ENCODE measurements at regions not wholly inside any gene's neighbourhood (a gene's known extent, or its start where the extent isn't known, plus 50 kb on each side); places are given as distances from the start of the nearest gene placed in this dataset.
"Not testable (repeated sequence)": the region's sequence is repeated elsewhere in the genome, so short reads cannot be mapped to it uniquely, and the experiment has no call there.

DNA sequence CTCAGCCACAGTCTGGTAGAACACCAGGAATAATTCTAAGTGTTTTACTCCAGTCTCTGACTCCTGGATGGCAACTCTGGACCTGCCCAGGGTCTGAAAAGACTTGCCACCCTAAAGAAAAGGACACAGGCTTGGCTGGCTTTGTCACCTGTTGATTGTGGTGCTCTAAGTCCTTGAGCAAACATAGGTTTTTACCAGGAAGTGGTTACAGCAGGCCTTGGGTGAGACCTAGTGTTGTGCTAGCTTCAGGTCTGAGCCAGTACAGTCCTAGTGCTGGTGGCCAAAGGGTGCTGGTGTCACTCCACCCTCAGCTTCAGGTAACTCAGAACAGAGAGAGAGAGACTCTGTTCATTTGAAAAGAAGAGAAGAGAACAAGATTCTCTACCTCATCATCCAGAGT is 1239.4 kb upstream of the CRIM1 start:
- H3K27me3 ChIP-seq (ENCODE audit: insufficient read depth, low read depth) = no peaks in the 10 kb centered on the region
- H3K9me3 ChIP-seq (ENCODE audit: insufficient read depth, low read depth) = no peaks in the 10 kb centered on the region
- no peaks in the 10 kb centered on the region for H3K79me2 ChIP-seq (ENCODE audit: low read depth)
- POLR2A ChIA-PET (ENCODE audit: unreplicated experiment) = no interaction called here
- no peak overlapping the region for H3K4me3 ChIP-seq
- H2AFZ ChIP-seq = no peak overlapping the region
- H3K4me1 ChIP-seq (replicated peaks; ENCODE audit: insufficient read depth) = no peaks in the 10 kb centered on the region
- no peaks in the 10 kb centered on the region for H3K36me3 ChIP-seq (ENCODE audit: low read depth)
- DNase-seq = no peak
- BruUV-seq (replicated peaks) = no TSS peak
- intact Hi-C loops (cut with micrococcal nuclease; ENCODE audit: unreplicated experiment) = no loop called here
- CTCF ChIA-PET = no interaction called here
- no peak overlapping the region for H3K27ac ChIP-seq
- no peaks in the 10 kb centered on the region for H4K20me1 ChIP-seq (ENCODE audit: insufficient read depth)
- TF ChIP-seq, protein P1, sequence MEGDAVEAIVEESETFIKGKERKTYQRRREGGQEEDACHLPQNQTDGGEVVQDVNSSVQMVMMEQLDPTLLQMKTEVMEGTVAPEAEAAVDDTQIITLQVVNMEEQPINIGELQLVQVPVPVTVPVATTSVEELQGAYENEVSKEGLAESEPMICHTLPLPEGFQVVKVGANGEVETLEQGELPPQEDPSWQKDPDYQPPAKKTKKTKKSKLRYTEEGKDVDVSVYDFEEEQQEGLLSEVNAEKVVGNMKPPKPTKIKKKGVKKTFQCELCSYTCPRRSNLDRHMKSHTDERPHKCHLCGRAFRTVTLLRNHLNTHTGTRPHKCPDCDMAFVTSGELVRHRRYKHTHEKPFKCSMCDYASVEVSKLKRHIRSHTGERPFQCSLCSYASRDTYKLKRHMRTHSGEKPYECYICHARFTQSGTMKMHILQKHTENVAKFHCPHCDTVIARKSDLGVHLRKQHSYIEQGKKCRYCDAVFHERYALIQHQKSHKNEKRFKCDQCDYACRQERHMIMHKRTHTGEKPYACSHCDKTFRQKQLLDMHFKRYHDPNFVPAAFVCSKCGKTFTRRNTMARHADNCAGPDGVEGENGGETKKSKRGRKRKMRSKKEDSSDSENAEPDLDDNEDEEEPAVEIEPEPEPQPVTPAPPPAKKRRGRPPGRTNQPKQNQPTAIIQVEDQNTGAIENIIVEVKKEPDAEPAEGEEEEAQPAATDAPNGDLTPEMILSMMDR (conservative IDR thresholded peaks at IDR 0.05) = no peak
- TF ChIP-seq EZH2 (IDR thresholded peaks at IDR 0.05; ENCODE audit: low read depth) = no peak
- H3K9me2 ChIP-seq (ENCODE audit: insufficient read depth) = no peaks in the 10 kb centered on the region
- H3F3A ChIP-seq (ENCODE audit: insufficient read depth, low read depth) = no peaks in the 10 kb centered on the region
- H3K4me2 ChIP-seq = no peak overlapping the region

DNA sequence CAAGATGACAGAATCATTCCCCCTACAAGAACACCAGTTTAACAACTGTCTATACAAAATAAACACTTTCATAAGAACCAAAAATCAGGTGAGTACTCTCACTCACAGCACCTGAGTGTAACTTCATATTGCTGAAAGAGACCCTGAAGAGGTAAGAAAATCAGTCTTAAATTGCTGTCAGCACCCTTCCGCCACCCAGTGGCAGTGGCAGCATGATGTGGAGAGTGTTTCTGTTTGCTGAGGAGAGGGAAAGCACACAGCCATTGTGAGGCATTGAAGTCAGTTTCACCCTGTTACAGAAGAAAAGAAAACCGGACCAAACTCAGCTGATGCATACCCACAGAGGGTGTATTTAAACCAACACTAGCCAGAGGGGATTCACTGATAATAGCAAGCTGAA is 1240.8 kb upstream of the CRIM1 start:
- H3K4me2 ChIP-seq = no peak overlapping the region
- no peak overlapping the region for H2AFZ ChIP-seq
- H3K36me3 ChIP-seq (ENCODE audit: low read depth) = no peaks in the 10 kb centered on the region
- H3F3A ChIP-seq (ENCODE audit: insufficient read depth, low read depth) = no peaks in the 10 kb centered on the region
- DNase-seq = no peak
- no peaks in the 10 kb centered on the region for H4K20me1 ChIP-seq (ENCODE audit: insufficient read depth)
- no peak overlapping the region for H3K27ac ChIP-seq
- H3K4me1 ChIP-seq (replicated peaks; ENCODE audit: insufficient read depth) = no peaks in the 10 kb centered on the region
- TF ChIP-seq, protein P1 (conservative IDR thresholded peaks at IDR 0.05) = peak; percentile 33; the same call in 1 of the 2 replicates
- no peak for TF ChIP-seq EZH2 (IDR thresholded peaks at IDR 0.05; ENCODE audit: low read depth)
- no peaks in the 10 kb centered on the region for H3K79me2 ChIP-seq (ENCODE audit: low read depth)
- CTCF ChIA-PET = no interaction called here
- H3K4me3 ChIP-seq = no peak overlapping the region
- no peaks in the 10 kb centered on the region for H3K9me2 ChIP-seq (ENCODE audit: insufficient read depth)
- H3K9me3 ChIP-seq (ENCODE audit: insufficient read depth, low read depth) = no peaks in the 10 kb centered on the region
- POLR2A ChIA-PET (ENCODE audit: unreplicated experiment) = no interaction called here
- intact Hi-C loops (cut with micrococcal nuclease; ENCODE audit: unreplicated experiment) = no loop called here
- no TSS peak for BruUV-seq (replicated peaks)
- no peaks in the 10 kb centered on the region for H3K27me3 ChIP-seq (ENCODE audit: insufficient read depth, low read depth)

DNA sequence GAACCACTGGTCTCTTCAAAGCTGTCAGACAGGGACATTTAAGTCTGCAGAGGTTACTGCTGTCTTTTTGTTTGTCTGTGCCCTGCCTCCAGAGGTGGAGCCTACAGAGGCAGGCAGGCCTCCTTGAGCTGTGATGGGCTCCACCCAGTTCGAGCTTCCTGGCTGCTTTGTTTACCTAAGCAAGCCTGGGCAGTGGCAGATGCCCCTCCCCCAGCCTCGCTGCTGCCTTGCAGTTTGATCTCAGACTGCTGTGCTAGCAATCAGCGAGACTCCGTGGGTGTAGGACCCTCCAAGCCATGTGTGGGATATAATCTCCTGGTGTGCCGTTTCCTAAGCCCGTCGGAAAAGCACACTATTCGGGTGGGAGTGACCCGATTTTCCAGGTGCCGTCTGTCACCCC is 1243.2 kb upstream of the CRIM1 start:
- H3K9me3 ChIP-seq (ENCODE audit: insufficient read depth, low read depth); H4K20me1 ChIP-seq (ENCODE audit: insufficient read depth); H3K27ac ChIP-seq; H3K79me2 ChIP-seq (ENCODE audit: low read depth); H2AFZ ChIP-seq; CTCF ChIA-PET; BruUV-seq (replicated peaks); H3K4me1 ChIP-seq (replicated peaks; ENCODE audit: insufficient read depth); H3K27me3 ChIP-seq (ENCODE audit: insufficient read depth, low read depth); intact Hi-C loops (cut with micrococcal nuclease; ENCODE audit: unreplicated experiment); H3F3A ChIP-seq (ENCODE audit: insufficient read depth, low read depth); H3K36me3 ChIP-seq (ENCODE audit: low read depth); POLR2A ChIA-PET (ENCODE audit: unreplicated experiment); H3K9me2 ChIP-seq (ENCODE audit: insufficient read depth): not testable (repeated sequence)
- peak in 1 of 2 experiments; percentile 12 for DNase-seq
- Histone ChIP-seq H3K4me3 (peak overlapping the region; percentile 17; the same call in 1 of the 2 replicates), H3K4me2 (peak overlapping the region; percentile 32)

DNA sequence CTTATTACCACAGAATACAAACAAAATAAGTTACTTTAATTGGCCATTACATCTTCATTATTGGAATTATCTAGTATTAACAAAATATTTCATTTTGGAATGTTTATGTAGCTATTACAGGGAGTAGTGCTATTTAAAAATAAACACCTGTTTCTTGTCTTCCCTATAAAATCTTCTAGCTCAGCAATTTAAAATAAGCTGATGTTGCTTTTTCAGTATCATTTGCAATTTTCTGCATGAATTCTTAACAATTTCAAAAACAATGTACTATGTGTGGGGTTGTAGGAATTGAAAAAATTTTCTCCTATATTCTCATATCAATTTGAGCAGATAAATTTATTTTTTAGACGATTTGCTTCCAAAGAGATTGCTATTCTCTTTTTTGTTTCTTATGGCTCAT is 1251.3 kb upstream of the CRIM1 start:
- TF ChIP-seq, protein P1 (conservative IDR thresholded peaks at IDR 0.05) = no peak
- TF ChIP-seq EZH2 (IDR thresholded peaks at IDR 0.05; ENCODE audit: low read depth) = no peak
- H3K4me3 ChIP-seq = no peak overlapping the region
- H3K36me3 ChIP-seq (ENCODE audit: low read depth) = no peaks in the 10 kb centered on the region
- ChIA-PET POLR2A (ENCODE audit: unreplicated experiment) (no interaction called here), CTCF (no interaction called here)
- H4K20me1 ChIP-seq (ENCODE audit: insufficient read depth) = no peaks in the 10 kb centered on the region
- DNase-seq = no peak
- no peaks in the 10 kb centered on the region for H3K27me3 ChIP-seq (ENCODE audit: insufficient read depth, low read depth)
- intact Hi-C loops (cut with micrococcal nuclease; ENCODE audit: unreplicated experiment) = no loop called here
- no peak overlapping the region for H3K4me2 ChIP-seq
- H3F3A ChIP-seq (ENCODE audit: insufficient read depth, low read depth) = no peaks in the 10 kb centered on the region
- no peak overlapping the region for H3K27ac ChIP-seq
- H3K79me2 ChIP-seq (ENCODE audit: low read depth) = no peaks in the 10 kb centered on the region
- H3K9me3 ChIP-seq (ENCODE audit: insufficient read depth, low read depth) = no peaks in the 10 kb centered on the region
- H2AFZ ChIP-seq = no peak overlapping the region
- peaks cover 3% of the 10 kb centered on the region; the same call in 1 of the 2 replicates for H3K9me2 ChIP-seq (ENCODE audit: insufficient read depth)
- H3K4me1 ChIP-seq (replicated peaks; ENCODE audit: insufficient read depth) = no peaks in the 10 kb centered on the region
- BruUV-seq (replicated peaks) = no TSS peak

Measured in PC-9 (cell line).